ENCODE measurements at regions not wholly inside any gene's neighbourhood (a gene's known extent, or its start where the extent isn't known, plus 50 kb on each side); places are given as distances from the start of the nearest gene placed in this dataset.
"Not testable (repeated sequence)": the region's sequence is repeated elsewhere in the genome, so short reads cannot be mapped to it uniquely, and the experiment has no call there.

GRCh38 chr14:71331403-71331802, 424.1 kb downstream of the PCNX1 start:
- DNase-seq: no peak

GRCh38 chr14:71332476-71332875, 425.2 kb downstream of the PCNX1 start:
- no peak for DNase-seq

GRCh38 chr14:71333705-71334104, 426.4 kb downstream of the PCNX1 start:
- no peak for DNase-seq

GRCh38 chr14:71336489-71337192, 429.4 kb downstream of the PCNX1 start:
- no peak for DNase-seq

- no peak for DNase-seq
Observed at GRCh38 chr14:71338153-71338552, 430.9 kb downstream of the PCNX1 start.

GRCh38 chr14:71339650-71340415, 432.6 kb downstream of the PCNX1 start:
- no peak for DNase-seq

- DNase-seq: no peak
Observed at GRCh38 chr14:71341156-71341555, 433.9 kb downstream of the PCNX1 start.

- DNase-seq: no peak
Observed at GRCh38 chr14:71343724-71344123, 436.5 kb downstream of the PCNX1 start.

GRCh38 chr14:71344506-71344905, 437.2 kb downstream of the PCNX1 start:
- no peak for DNase-seq

- DNase-seq: peak; percentile 32
Observed at GRCh38 chr14:71346685-71347084, 439.4 kb downstream of the PCNX1 start.

- DNase-seq: no peak
Observed at GRCh38 chr14:71348394-71348793, 441.1 kb downstream of the PCNX1 start.

GRCh38 chr14:71348817-71349216, 441.6 kb downstream of the PCNX1 start:
- DNase-seq: no peak

GRCh38 chr14:71354142-71354541, 446.9 kb downstream of the PCNX1 start:
- DNase-seq: no peak

- DNase-seq: no peak
Observed at GRCh38 chr14:71354801-71355200, 447.5 kb downstream of the PCNX1 start.

- no peak for DNase-seq
Observed at GRCh38 chr14:71355324-71356201, 448.3 kb downstream of the PCNX1 start.

GRCh38 chr14:71358209-71358931, 451.1 kb downstream of the PCNX1 start:
- no peak for DNase-seq

GRCh38 chr14:71358932-71359421, 451.7 kb downstream of the PCNX1 start:
- not testable (repeated sequence) for DNase-seq

- DNase-seq: no peak
Observed at GRCh38 chr14:71359823-71360222, 452.6 kb downstream of the PCNX1 start.

- no peak for DNase-seq
Observed at GRCh38 chr14:71361336-71361735, 454.1 kb downstream of the PCNX1 start.

GRCh38 chr14:71361874-71362273, 454.6 kb downstream of the PCNX1 start:
- no peak for DNase-seq

GRCh38 chr14:71362282-71362681, 455.0 kb downstream of the PCNX1 start:
- no peak for DNase-seq

GRCh38 chr14:71362920-71363584, 455.8 kb downstream of the PCNX1 start:
- DNase-seq: peak; percentile 34
